OCI-M1 (cell line): ENCODE measurements at regions not wholly inside any gene's neighbourhood (a gene's known extent, or its start where the extent isn't known, plus 50 kb on each side); places are given as distances from the start of the nearest gene placed in this dataset.

ENCODE experiments used
- DNase-seq: peaks from one replicate; lab custom pipeline; 2025; lab: John Stamatoyannopoulos, UW

DNA sequence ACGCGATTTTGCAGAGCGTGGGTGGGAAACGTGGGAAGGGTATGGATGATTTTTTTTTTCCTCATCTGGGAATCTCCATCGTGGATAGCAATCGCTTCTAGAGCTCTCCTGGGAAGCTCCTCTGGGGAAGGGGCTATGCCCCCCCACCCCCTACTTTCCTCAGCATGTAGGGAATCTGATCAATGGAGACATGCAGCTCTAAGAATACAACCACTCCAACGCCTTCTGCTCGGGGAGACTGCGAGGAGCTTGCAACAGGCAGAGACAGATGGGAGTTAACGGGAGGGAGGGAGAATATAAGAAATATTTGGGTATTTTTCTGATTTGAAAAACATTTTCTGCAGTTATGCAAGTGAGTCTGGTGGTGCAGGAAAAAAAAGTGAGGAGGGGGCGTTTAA lies 104.6 kb upstream of the HSD17B12 start:
- peak; percentile 36 for DNase-seq

GRCh38 chr11:43576320-43576802 lies 104.2 kb upstream of the HSD17B12 start:
- peak; percentile 65 for DNase-seq

GRCh38 chr11:43576803-43577521 lies 103.6 kb upstream of the HSD17B12 start:
- DNase-seq, result peak; percentile 65

DNA sequence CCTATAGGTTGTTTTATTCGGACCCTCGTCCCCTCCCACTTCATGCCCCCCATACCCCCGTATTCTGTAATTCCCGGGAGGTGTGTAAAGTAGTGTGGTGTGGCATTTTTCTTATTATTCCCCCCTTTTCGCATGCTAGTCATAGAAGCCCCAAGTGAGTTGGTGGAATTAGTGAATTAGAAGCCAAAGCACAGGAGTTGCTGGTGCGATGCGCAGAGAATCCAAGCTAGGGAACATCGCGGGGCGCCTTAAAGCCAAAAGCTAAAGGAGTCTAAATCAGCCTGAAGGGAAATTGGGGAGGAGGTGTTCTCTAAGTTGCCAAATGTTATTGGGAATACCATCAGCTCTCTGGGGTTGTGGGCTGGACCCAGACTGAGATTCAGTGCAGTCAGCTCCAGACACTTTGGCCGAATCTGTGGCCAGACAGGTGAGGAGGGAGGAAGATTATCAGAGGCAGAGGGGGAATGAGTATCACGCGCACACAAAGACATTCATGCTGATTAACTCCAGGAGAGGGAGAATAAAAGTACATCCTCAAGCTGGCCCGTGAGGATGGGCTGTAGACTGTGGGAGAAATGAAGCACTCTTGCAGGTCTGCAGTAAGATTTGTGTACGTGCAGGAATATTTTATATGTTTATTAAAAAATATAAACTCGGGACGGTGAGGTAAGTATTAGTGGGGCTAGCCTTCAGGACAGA lies 102.8 kb upstream of the HSD17B12 start:
- no peak for DNase-seq

- DNase-seq, result peak; percentile 48
These were observed 102.0 kb upstream of the HSD17B12 start for GRCh38 chr11:43578346-43579170.

GRCh38 chr11:43579171-43579918 lies 101.2 kb upstream of the HSD17B12 start:
- DNase-seq, result peak; percentile 73

- DNase-seq, result no peak
These were observed 100.6 kb upstream of the HSD17B12 start for GRCh38 chr11:43579919-43580276.

GRCh38 chr11:43580735-43581369 lies 99.7 kb upstream of the HSD17B12 start:
- peak; percentile 35 for DNase-seq

DNA sequence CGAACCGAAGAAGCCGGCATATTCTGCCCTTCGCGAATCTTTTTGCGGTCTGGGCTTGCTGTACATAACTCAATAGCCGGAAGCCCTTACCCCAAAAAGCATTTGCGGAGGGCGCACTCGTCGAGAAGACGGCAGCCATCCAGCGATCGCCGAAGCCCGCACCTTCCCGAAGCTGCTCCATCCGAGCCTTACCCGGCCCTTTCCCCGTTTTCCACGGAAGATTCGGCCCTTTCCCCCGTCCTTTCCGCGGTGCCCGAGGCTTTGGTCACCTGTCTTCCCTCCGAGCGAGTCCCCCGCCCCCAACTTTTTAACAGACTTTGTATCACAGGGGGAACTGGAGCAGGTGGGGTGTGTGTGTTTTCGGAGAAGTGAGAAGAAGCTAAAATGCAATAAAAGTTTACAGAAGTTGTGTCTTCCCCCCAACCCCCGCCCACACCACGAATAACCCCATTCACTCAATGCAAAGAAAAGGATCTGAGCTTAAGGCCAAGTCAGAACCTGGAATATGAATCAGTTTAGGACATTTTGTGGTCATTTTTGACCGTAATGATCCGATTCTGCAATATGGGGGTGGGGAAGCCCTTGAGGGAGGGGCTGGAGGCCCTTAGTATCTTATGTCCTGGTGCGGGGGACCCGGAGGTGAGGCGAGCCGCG lies 99.0 kb upstream of the HSD17B12 start:
- DNase-seq, result no peak

DNA sequence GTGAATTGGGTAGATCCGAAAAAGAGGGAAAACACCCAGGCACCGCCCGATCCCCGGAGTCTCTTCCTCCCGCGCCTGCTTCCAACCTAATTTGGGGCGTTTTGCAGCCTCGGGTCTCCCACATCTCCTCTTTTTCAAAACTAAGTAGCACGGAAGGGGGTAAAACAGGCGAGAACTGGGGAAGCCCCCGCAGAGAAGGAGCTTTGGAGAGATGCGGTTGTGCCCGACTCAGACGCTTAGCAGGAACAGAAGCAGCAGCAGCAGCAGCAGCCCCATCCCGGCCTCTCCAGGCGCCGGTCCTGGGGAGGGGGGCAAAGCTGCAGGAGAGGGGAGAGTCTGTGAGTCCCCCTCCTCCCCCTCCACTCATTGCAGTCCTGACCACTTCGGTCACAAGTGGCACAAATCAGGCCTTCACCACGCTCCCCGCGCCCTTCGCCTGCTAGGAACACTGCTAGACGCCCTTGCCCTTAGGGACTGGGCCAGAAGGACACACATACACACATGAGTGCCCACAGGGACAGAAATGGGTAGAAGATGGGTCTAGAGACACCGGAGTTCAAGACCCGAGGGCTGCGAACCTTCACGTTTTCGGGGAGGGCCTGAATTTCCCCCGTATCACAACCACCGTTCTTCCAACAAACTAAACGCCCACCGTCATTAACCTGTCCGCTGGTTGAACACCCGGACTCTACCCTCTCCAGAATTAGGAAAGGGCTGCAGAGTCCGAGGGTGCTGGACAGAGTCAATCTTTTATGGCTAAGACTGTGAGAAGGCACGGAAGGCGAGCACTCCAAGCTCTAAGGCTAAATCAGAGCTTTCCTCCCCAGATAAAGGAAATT lies 98.3 kb upstream of the HSD17B12 start:
- DNase-seq, result no peak

GRCh38 chr11:43582863-43583462 lies 97.6 kb upstream of the HSD17B12 start:
- DNase-seq, result no peak

DNA sequence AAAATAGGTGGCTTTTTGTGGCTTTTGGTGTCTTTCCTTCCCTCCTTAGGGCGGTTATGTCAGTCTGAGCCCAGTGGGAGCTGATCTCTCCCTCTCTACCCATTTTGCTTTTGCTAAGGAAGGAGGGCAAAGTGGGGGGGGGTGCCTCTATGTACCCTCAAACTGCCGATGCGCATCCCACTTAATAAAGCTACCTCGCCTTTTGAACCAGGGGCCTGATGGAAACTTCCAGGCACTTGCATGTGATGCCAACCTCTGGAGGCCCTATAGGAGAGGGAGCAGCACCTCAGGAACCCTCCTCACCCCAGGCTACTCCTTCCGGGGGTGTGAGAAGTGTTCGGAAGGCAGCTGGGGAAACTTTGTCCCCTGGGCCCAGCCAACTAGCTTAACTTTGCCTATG lies 97.0 kb upstream of the HSD17B12 start:
- DNase-seq, result no peak

- peak; percentile 74 for DNase-seq
These were observed 94.5 kb upstream of the HSD17B12 start for GRCh38 chr11:43585877-43586608.

GRCh38 chr11:43589601-43590250 lies 90.8 kb upstream of the HSD17B12 start:
- DNase-seq, result no peak

DNA sequence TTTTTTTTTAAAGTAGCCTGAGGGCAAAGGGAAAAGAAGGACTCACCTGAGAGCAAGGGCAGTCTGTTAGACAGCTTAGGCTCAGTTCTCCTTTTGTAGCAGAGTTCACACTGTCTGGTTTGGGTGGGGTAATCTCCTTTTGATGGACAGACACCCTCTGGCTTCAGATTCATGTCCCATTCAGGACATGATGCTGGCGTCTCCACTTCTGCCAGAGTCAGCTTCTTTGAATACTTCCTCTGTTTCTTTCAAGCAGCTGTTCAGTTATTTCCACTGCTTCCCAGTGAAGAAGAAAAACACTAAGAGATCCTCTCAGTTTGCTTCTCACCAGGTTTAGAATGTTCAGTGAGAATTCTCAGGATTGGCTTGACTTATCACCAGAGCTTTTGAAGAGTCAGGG lies 79.0 kb upstream of the HSD17B12 start:
- DNase-seq, result no peak

GRCh38 chr11:43602670-43603069 lies 77.9 kb upstream of the HSD17B12 start:
- DNase-seq, result no peak

DNA sequence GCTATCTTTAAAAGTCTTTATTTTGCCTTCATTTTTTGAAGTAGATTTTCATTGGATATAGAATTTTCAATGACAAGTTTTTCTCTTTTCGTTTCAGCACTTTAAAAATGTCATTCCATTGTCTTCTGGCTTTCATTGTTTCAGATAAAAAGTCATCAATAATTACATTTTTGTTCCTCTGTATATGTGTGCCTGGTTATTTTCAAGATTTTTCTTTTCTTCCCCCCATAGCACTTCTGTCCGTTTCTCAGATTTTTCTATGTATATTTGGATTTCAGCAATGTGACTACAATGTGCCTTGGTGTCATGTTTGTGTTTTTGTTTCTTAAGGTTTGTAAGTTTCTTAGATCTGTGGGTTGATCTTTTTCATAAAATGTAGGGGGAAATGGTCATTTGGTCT lies 66.3 kb upstream of the HSD17B12 start:
- DNase-seq, result peak; percentile 16

GRCh38 chr11:43619863-43620505 lies 60.6 kb upstream of the HSD17B12 start:
- no peak for DNase-seq
